HG03135 (cell line): ENCODE measurements at regions not wholly inside any gene's neighbourhood (a gene's known extent, or its start where the extent isn't known, plus 50 kb on each side); places are given as distances from the start of the nearest gene placed in this dataset.

Source experiments
- ATAC-seq: cut with Tn5 transposase; IDR thresholded peaks from one replicate; pipeline ENCODE4 v1.9.1; 2021; ENCODE audit warnings: mild to moderate bottlenecking, moderate library complexity; ENCODE audit not compliant: unreplicated experiment

DNA sequence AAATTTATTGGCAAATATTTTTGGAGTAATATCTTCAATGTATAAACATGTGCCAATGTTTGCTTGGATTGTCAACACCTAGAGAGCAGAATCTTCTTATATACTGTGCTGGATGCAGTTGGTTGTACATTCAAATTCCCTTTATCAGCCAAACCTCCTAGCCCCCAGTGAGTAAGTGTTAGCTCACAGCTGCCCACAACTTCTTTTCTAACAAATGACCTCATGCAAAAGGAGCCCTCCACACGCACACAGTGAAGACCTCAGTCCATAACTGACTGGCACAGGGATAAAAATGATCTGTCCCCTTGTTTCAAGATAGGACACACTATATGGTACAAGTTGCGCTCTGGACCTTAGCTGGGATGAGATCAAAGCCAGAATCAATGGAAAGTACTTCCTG is 458.0 kb upstream of the NWD2 start:
- no peak for ATAC-seq

DNA sequence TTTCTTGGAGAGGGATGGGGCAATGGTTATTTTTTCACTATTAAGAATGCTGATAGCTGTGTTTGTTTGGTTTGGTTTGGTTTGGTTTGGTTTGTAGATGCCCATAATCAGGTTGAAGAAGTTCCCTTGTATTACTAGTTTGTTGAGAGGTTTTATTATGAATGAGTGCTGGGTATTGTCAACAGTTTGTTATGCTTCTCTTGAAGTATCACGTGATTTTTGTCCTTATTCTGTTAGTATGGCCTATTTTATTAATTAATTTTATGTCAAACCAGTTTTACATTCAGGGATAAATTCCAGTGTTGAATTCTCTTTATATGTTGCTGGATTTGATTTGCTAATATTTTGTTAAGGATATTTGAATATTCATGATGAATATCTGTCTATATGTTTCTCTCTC is 449.8 kb upstream of the NWD2 start:
- no peak for ATAC-seq

DNA sequence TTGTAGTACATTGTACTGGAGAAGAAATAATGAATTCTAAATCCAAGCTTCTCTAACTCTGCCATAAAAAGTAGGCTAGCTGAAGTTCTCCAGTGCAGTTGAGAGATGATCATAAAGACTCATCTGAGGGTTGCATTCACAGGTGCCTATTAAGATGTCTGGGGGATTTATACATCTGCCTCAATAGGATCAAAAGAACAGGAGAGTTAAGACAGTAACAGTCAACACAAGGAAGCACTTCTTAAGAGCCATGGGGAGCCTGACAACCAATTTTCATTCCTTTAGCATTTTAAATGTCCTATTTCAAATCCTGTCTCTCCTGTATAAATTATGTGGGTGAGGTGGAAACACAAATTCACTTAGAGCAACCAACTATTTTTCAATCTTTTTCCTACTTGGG is 432.4 kb upstream of the NWD2 start:
- ATAC-seq, result no peak

DNA sequence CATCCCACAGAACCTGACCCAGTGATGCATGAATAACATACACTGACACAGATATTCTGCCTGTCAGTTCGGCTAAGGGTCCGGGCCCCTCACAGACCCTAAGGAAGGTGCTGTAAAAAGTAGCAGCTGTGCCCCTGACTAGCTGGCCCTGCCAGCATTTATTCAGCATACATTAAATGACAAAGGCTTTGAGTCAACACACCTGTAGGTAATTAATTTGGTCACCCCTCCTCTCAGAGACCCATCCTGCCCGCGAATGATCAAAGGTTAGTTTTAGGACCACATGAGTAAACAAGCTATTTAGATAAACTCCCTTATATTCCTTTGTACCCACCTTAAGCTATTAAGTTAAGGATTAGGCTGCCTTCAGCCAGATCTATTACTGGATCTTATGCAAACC is 429.0 kb upstream of the NWD2 start:
- no peak for ATAC-seq

DNA sequence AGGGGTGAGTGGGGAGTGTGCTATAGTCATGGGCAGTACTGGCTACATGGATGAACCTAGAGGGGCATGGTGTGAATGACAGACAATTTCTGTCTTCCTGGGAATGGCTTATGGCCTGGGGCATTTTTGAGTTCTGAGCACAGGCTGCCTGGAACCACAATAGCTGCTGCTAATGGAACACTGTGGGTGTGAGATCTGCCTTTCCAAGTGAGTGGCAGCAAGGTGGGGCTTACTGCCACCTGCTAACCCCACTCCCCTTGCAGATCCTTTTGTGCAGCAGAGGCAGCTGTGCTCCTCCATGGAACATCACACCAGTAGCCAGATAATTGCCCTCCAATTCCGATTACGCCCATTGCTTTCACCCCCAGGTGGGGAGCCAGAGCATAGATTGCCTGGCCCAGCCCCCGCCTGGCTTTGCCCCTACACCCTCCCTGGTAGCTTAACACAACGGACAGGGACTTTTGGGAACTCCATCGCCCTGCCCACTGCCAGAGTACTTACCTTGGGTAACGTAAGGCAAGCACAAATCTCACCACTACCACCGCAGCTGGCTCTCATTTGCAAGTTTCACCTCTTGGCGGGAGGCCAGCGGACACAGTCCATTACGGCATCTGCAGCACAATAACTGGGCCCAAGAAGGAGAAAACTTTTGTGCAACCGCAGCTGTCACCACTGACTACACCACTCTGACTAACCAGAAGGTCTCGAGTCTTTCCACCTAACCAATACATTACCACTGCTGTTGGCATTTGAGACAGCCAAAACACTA is 421.2 kb upstream of the NWD2 start:
- ATAC-seq, result no peak

DNA sequence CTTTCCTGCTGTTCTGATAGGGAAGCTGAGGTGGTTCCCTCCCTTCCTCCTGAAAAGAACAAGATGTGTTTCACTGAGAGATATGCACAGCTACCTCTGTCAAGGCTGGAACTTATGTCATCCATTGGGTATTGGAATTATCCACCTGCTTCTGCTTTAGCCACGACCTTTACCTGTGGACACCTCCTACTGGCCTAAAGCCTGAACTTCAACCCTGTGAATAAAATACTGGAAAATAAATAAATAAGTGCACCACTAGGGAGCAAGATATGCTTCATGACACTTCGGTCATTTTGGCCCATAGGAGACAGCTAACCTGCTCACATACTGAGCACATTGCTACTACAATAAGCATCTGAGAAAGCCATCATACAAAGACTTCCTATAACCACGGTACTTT is 419.9 kb upstream of the NWD2 start:
- ATAC-seq, result no peak

DNA sequence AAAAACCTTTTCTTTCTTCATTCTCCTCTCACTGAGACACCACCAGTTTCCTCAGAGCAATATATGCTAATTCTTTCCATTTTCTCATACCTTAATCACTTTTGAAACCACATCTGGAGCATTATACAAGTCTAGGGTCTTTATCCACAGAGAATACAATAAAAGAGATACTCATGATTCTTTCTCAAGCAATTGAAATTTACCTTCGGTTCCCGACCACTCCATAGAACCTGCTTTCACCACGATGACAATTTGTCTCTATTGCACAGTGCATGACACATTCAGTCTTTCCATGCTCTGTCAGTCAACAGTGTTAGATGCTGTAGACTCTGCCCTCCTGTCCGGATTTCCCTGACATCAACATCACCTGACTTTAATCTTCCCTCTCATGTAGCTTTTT is 409.3 kb upstream of the NWD2 start:
- no peak for ATAC-seq

DNA sequence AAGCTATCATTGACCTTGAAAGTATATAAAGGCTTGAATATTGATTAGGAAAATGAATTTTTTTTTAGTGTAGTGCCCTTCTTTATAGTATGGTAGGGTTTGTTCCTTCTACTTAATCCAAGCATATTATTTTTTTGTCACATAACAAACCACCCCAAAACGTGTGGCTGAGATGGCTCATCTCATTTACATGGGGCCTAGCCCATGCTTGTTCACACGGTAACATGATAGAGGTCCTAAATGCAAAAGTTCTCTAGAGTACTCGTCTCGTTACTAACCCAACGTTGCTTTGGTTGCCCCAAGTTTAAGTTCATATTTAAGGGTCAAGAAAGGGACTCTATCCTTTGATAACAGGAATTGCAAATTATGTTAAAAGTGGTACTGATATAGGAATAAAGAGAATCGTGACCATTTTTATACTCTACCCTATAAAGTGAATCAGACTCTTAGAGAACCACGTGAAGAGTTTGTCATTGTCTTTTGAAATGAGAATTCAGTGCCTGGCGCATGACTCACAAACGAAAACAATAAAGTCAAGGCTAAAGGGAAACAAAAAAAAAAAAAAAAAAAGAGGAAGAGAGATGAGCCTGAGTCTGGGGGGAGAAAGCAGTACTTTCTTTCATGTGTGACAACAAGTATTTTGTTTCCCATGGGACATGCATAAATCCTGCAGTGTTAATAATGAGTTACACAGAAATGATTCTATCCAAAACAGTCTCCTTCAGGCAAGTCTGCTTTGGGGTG is 402.8 kb upstream of the NWD2 start:
- ATAC-seq, result no peak

DNA sequence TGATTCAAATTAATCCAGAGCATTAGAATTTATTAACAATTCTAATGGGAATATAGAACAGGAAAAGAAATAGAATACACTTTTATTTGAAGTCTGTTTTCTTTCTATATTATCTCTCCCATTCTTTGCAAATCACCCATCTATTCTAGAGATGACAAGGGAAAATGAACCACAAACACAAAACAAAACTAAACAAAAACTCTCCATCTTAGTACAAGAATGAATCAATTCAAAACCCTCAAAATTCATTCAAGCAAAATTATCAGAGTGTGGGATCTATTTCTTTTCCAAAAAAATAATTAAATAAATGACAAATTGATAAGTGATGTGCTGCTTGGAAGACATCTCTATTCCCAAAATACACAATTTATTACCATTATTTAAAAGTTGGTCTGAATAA is 400.1 kb upstream of the NWD2 start:
- no peak for ATAC-seq

DNA sequence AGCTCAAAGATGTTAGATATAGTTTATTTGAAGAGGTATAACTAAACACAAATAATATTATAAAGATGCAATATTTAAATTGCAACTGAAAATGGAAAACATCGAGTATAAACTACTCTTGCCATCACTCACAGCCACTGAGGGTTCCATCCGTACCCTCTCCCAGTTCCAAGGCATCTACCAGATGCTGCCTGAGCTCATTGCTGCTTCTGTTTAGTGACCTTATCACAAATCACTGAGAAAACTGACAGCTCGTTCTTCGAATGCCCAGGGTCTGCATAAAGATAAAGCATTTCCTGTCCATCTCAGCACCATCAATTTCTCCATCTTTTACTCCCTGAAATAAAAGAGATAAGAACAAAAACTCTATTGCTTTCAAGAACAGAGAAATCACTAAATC is 391.7 kb upstream of the NWD2 start:
- no peak for ATAC-seq

DNA sequence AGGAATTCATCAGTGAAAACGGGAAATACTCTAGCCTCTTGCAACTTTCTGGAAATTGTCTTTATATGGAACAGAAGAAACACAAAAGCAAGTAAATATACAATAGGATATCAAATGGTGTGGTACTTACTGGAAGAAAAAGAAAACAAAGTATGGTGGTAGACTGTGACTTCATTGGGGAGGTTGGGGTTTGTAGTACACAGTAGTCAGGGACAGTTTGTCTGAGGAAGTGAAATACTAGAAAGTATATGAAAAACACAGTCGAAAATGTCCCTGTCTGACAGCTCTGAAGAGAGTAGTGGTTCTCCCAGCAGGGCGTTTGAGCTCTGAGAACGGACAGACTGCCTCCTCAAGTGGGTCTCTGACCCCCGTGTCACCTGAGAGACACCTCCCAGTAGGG is 390.0 kb upstream of the NWD2 start:
- ATAC-seq, result no peak

DNA sequence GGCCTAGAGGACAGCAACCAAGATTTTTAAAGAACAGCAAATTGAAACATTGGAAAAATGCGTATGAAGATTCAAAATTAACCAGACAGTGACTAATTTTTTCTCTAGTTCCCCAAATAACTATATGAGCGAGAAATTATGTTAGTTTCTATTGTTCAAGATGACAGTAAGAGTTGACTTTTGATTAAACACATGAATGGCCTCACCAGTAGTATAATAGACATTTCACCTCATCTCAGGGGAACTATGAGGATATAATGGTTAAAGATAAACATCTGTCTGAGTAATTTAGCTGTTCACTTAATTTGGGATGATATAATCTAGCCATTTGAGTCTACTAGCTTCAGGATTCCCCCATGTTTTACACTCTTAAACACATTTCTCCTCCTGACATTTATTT is 380.9 kb upstream of the NWD2 start:
- no peak for ATAC-seq

DNA sequence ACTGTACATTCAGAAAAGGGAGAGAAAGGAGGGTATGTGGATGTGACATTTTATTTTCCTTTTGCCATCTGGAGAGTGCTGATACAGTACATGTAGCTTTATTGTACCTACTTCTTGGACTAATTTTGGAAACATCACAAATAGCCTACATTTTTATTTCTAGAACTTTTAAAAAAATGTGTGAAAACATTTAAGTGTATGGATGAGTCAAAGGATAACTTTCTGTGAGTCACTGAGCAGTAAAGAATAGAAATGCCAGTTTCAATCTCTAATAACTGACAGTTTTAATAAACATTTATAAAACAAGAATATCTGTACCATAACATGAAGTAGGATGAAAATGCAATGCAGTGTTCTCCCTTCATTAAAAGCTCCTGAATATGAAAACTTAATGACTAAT is 374.4 kb upstream of the NWD2 start:
- ATAC-seq, result no peak

DNA sequence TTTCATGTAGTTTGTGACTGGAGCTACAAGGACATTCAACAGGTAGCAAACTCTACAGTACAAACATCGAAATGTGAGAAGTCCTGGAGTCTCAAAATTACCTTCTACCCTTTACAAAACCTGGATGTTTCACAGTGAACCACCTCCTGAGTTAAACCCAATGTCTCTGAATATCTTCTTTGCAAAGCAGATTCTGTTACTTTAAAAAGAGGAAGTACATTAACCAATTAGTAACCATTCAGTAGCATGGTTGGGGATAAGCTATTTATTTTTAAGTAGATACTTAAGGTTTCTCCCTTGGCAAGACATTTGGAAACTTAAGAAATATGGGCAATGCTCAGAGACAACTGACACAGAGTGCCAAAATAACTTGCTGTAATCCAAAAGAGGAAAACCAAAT is 371.9 kb upstream of the NWD2 start:
- ATAC-seq, result no peak

DNA sequence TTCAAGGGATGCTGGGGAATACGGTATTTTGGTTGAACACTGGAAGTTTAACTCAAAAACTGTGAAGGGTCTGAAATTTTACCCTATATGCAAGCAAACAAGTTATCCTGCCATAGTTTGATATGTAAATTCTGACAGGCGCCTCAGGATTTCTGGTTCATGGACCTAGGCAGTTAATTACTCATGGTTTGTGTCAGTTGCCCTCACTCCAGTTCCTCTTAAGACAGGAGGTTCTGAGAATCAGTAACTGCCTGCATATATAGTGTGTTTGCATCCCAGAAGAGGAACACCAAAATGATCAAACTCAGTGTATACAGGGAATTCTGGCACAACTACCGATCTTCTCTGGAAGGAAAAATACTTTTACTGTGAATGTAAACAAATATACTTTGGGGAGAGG is 360.4 kb upstream of the NWD2 start:
- ATAC-seq, result no peak

DNA sequence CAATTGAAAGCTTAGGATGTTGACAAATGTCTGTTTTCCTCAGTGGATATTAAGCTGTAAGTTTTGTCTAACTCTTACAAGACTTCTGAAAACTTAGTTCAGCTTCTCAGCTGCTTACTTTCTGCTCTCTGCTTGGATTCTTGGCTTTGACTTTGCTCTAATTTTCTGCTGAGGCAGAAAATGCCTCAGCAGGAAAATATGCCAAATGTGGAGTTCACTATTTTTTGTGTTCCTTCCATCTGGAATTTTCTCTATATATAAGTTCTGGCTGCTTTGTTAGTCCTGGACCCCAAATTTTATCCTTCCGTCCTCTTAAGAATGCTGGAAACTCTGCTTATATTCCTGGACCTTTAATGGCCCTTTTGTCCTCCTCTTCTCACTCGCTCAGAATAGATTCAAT is 352.6 kb upstream of the NWD2 start:
- no peak for ATAC-seq

DNA sequence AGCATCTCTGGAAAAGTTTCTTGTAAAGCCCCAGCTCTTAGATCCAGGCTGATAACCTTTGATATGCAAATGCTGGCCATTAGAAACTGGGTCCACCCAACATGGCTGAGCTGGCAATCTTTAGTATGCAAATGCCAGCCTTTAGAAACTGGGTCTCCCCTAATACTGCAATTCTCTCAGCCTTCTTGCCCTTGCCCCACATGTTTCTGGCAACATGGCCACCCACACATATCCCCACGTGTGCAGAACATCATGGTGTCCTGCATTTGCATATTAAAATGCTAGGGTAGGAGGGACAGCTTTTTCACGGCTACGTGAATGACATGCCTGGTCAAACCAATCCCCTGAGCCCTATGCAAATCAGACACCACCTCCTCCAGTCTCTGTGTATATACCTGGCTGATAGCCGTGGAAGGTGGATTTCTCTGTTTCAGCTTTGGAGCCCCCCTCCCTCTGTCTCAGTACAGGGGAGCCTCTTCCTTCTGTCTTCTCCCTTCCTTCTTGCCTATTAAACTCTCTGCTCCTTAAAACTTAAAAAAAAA is 344.0 kb upstream of the NWD2 start:
- no peak for ATAC-seq

DNA sequence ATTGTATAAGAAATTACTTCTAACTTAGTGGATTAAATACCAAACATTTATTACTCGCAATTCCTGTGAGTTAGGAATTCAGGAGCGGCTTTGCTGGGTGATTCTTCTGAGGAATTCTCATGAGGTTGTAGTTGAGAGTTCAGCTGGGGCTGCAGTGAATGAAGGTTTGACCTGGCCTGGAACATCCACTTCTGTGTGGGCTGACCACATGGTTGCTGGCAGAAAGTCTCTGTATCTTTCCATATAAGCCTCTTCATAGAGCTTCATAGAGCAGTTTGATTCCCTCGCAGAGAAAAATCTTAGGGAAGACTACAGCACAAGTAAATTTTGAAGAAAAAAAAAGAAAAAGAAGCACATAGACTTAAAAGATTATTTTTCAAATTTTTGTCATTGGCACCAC is 339.7 kb upstream of the NWD2 start:
- no peak for ATAC-seq

DNA sequence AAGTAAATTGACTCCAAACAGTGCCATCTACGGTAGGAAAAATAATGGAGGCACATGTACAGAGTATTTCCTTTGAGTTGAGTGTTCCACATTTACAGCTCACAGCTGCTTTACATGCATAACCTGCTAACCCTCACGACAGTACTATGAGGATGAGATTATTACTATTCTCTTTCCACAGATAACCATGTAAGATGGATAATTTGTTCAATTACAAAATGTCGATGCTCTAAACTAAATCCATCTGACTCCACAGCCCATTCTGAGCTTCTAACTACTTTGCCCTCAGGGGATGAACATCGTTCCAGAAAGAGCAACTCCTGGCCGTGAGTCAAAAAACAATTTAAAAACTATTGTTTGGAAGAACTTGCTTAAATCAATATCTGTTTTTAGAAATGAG is 330.4 kb upstream of the NWD2 start:
- ATAC-seq, result no peak

DNA sequence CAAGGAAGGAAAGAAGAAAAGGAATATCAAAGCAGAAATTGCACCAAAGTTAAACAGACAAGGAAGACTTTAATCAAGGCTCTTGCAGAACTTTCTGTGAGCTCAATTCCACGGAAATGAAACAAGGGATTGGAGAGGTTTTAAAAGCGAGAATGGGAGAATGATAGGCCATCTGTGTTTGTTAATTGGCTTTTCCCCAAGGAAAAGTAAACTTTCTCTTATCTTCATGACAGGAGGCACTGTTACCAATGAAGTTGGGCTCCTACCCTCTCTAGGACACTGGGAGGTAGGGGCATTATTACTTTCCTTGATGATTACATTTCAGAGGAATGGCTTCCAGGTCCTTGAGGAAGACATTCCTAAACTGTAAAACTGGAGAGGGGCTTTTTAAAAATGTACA is 328.8 kb upstream of the NWD2 start:
- no peak for ATAC-seq

DNA sequence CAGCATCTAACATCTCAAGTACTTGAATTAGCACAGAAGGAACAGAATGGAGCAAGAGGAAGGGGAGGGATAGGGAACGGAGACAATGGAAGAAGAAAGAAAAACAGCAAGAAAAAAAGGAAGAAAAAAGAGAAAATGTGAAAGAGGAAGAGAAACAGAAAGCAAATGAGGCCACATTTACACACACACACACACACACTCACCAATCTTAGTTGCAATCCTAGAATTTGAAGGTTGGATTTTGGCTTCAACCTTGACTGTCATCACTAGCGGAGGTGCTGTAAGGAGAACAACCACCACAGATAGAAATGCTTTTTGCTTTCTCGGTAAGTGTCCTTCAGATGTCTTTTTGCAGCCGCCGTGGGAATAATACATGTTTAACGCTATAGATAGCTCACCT is 327.1 kb upstream of the NWD2 start:
- no peak for ATAC-seq

DNA sequence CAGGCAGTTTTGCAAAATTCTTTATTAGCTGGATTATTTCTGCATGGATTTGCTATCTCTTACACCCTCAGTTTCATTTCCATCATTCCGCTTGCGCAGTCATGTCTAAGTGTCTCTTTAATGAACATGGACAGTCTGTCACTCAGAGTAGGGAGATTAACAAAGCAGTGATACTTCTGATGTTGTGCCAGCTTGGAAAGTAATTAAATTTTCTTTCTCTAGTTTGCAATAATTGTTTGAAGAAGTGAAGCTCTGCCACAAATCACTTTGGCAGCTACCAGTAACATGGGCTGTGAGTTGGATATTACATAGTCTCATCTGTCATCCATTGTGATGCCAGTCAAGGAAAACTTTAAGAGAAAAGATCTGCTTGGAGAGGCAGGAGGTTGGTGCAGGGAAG is 324.8 kb upstream of the NWD2 start:
- no peak for ATAC-seq
